ENCODE measurements at regions not wholly inside any gene's neighbourhood (a gene's known extent, or its start where the extent isn't known, plus 50 kb on each side); places are given as distances from the start of the nearest gene placed in this dataset.

DNA sequence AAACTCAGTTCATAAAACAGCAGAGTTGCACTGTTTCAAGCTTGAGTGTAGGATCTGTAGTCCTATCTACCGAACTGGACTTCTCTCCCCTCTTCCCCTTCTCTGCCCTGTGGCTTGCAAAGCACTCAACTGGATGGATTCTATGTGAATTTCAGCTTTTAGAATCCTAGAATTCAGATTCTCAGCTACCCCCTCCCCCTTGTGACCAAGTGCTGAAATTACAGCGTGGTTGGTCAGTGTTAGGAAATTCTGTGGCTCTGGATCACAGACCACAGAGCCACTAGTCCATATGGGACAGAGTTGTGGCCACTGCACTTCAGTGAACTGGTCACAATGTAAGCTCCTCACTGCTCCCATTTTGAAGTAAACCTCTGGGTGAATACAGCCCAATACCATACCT, 64.6 kb upstream of the TRPC5 start:
- ChIA-PET CTCF (interaction anchor here (0.6 to 1.5 kb wide), 8 partner anchors 9 to 428 kb away, joined by 3 to 5 read pairs (median 3); no protein-coding TSS in a partner anchor), RAD21 (ENCODE audit: unreplicated experiment) (interaction anchor here (1.1 to 1.3 kb wide), 2 partner anchors 99 to 276 kb away, joined by 3 to 4 read pairs; no protein-coding TSS in a partner anchor), SMC1A (ENCODE audit: uncharacterized antibody, unreplicated experiment) (no interaction called here), POLR2A (no interaction called here)
- Histone ChIP-seq H3K79me2 (ENCODE audit: control insufficient read depth, insufficient read depth, low read length) (no peaks in the 10 kb centered on the region), H2AFZ (ENCODE audit: control insufficient read depth, low read depth, low read length) (no peak overlapping the region), H3K27ac (ENCODE audit: control insufficient read depth, insufficient read depth) (no peak overlapping the region), H4K20me1 (ENCODE audit: control insufficient read depth, insufficient read depth) (no peaks in the 10 kb centered on the region), H3K4me3 (no peak overlapping the region), H3K27me3 (replicated peaks in 1 of 2; ENCODE audit: control insufficient read depth in 2 of 2, insufficient read depth in 2 of 2, low read length in 1 of 2) (no peaks in the 10 kb centered on the region), H3K9me3 (replicated peaks; ENCODE audit: control insufficient read depth, insufficient read depth, low read length) (no peaks in the 10 kb centered on the region), H3K9ac (ENCODE audit: control insufficient read depth, insufficient read depth, low read length) (no peak overlapping the region), H3K4me1 (ENCODE audit: control insufficient read depth, insufficient read depth, low read length) (no peaks in the 10 kb centered on the region), H3K36me3 (ENCODE audit: control insufficient read depth in 2 of 2, insufficient read depth in 2 of 2, low read length in 1 of 2) (no peaks in the 10 kb centered on the region), H3K4me2 (ENCODE audit: control insufficient read depth, insufficient read depth) (no peak overlapping the region)
- 0% methylated on average over 2 of the region's 2 CpGs for WGBS (ENCODE audit: insufficient coverage, insufficient replicate concordance, low lambda C conversion rate, missing lambda C conversion rate)
- BruUV-seq (replicated peaks) = no TSS peak
- ATAC-seq (peak; percentile 69), FAIRE-seq (peak; percentile 47), DNase-seq (ENCODE audit: low read depth, low spot score) (no peak)
- intact Hi-C loops (cut with micrococcal nuclease; ENCODE audit: unreplicated experiment) (loop anchor here (1.0 to 5.0 kb wide), 2 partner anchors 278 to 585 kb away; no protein-coding TSS in a partner anchor), in situ Hi-C loops (cut with MboI) (no loop called here)
- TF ChIP-seq, protein P1, sequence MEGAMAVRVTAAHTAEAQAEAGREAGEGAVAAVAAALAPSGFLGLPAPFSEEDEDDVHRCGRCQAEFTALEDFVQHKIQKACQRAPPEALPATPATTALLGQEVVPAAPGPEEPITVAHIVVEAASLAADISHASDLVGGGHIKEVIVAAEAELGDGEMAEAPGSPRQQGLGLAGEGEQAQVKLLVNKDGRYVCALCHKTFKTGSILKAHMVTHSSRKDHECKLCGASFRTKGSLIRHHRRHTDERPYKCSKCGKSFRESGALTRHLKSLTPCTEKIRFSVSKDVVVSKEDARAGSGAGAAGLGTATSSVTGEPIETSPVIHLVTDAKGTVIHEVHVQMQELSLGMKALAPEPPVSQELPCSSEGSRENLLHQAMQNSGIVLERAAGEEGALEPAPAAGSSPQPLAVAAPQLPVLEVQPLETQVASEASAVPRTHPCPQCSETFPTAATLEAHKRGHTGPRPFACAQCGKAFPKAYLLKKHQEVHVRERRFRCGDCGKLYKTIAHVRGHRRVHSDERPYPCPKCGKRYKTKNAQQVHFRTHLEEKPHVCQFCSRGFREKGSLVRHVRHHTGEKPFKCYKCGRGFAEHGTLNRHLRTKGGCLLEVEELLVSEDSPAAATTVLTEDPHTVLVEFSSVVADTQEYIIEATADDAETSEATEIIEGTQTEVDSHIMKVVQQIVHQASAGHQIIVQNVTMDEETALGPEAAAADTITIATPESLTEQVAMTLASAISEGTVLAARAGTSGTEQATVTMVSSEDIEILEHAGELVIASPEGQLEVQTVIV (IDR thresholded peaks at IDR 0.05; ENCODE audit: borderline replicate concordance, partially characterized antibody) = no peak
- peak; percentile 49 for TF ChIP-seq RAD21 (IDR thresholded peaks at IDR 0.05; ENCODE audit: insufficient read depth, low read depth, low read length)
- TF ChIP-seq NR2F1 (conservative IDR thresholded peaks at IDR 0.05) = no peak
- TF ChIP-seq, protein P2, sequence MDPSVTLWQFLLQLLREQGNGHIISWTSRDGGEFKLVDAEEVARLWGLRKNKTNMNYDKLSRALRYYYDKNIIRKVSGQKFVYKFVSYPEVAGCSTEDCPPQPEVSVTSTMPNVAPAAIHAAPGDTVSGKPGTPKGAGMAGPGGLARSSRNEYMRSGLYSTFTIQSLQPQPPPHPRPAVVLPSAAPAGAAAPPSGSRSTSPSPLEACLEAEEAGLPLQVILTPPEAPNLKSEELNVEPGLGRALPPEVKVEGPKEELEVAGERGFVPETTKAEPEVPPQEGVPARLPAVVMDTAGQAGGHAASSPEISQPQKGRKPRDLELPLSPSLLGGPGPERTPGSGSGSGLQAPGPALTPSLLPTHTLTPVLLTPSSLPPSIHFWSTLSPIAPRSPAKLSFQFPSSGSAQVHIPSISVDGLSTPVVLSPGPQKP (IDR thresholded peaks at IDR 0.05; ENCODE audit: low read depth, low read length) = no peak
- TF ChIP-seq ETV6 (conservative IDR thresholded peaks at IDR 0.05 in 1 of 2, IDR thresholded peaks at IDR 0.05 in 1 of 2; ENCODE audit: borderline replicate concordance in 1 of 2, low read depth in 1 of 2) = no peak
- TF ChIP-seq, protein P3, sequence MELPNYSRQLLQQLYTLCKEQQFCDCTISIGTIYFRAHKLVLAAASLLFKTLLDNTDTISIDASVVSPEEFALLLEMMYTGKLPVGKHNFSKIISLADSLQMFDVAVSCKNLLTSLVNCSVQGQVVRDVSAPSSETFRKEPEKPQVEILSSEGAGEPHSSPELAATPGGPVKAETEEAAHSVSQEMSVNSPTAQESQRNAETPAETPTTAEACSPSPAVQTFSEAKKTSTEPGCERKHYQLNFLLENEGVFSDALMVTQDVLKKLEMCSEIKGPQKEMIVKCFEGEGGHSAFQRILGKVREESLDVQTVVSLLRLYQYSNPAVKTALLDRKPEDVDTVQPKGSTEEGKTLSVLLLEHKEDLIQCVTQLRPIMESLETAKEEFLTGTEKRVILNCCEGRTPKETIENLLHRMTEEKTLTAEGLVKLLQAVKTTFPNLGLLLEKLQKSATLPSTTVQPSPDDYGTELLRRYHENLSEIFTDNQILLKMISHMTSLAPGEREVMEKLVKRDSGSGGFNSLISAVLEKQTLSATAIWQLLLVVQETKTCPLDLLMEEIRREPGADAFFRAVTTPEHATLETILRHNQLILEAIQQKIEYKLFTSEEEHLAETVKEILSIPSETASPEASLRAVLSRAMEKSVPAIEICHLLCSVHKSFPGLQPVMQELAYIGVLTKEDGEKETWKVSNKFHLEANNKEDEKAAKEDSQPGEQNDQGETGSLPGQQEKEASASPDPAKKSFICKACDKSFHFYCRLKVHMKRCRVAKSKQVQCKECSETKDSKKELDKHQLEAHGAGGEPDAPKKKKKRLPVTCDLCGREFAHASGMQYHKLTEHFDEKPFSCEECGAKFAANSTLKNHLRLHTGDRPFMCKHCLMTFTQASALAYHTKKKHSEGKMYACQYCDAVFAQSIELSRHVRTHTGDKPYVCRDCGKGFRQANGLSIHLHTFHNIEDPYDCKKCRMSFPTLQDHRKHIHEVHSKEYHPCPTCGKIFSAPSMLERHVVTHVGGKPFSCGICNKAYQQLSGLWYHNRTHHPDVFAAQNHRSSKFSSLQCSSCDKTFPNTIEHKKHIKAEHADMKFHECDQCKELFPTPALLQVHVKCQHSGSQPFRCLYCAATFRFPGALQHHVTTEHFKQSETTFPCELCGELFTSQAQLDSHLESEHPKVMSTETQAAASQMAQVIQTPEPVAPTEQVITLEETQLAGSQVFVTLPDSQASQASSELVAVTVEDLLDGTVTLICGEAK (IDR thresholded peaks at IDR 0.05; ENCODE audit: borderline replicate concordance) = no peak
- TF ChIP-seq TCF7 (IDR thresholded peaks at IDR 0.05; ENCODE audit: borderline replicate concordance) = no peak
- TF ChIP-seq SIX5 (IDR thresholded peaks at IDR 0.05; ENCODE audit: low read depth, low read length, severe bottlenecking) = no peak
- TF ChIP-seq, protein P4, sequence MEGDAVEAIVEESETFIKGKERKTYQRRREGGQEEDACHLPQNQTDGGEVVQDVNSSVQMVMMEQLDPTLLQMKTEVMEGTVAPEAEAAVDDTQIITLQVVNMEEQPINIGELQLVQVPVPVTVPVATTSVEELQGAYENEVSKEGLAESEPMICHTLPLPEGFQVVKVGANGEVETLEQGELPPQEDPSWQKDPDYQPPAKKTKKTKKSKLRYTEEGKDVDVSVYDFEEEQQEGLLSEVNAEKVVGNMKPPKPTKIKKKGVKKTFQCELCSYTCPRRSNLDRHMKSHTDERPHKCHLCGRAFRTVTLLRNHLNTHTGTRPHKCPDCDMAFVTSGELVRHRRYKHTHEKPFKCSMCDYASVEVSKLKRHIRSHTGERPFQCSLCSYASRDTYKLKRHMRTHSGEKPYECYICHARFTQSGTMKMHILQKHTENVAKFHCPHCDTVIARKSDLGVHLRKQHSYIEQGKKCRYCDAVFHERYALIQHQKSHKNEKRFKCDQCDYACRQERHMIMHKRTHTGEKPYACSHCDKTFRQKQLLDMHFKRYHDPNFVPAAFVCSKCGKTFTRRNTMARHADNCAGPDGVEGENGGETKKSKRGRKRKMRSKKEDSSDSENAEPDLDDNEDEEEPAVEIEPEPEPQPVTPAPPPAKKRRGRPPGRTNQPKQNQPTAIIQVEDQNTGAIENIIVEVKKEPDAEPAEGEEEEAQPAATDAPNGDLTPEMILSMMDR (IDR thresholded peaks at IDR 0.05 in 2 of 3, conservative IDR thresholded peaks at IDR 0.05 in 1 of 3; ENCODE audit: control insufficient read depth in 2 of 3, extremely low read depth in 1 of 3, insufficient read depth in 1 of 3, low read depth in 3 of 3, low read length in 3 of 3) = peak; percentile 47 to 65 (median 51); a peak in 5 of 6 replicates
- TF ChIP-seq, protein P5, sequence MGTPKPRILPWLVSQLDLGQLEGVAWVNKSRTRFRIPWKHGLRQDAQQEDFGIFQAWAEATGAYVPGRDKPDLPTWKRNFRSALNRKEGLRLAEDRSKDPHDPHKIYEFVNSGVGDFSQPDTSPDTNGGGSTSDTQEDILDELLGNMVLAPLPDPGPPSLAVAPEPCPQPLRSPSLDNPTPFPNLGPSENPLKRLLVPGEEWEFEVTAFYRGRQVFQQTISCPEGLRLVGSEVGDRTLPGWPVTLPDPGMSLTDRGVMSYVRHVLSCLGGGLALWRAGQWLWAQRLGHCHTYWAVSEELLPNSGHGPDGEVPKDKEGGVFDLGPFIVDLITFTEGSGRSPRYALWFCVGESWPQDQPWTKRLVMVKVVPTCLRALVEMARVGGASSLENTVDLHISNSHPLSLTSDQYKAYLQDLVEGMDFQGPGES (IDR thresholded peaks at IDR 0.05) = no peak
- TF ChIP-seq BHLHE40 (IDR thresholded peaks at IDR 0.05; ENCODE audit: borderline replicate concordance in 1 of 2, low read depth in 2 of 2, low read length in 1 of 2) = no peak
- TF ChIP-seq SMC3 (IDR thresholded peaks at IDR 0.05; ENCODE audit: borderline replicate concordance, low read length) = peak; percentile 57

All from GM12878 (cell line).